ENCODE measurements at regions not wholly inside any gene's neighbourhood (a gene's known extent, or its start where the extent isn't known, plus 50 kb on each side); places are given as distances from the start of the nearest gene placed in this dataset.

- H3K27me3 ChIP-seq (ENCODE audit: control insufficient read depth, insufficient read depth, low read length) = no peaks in the 10 kb centered on the region
- no peaks in the 10 kb centered on the region for H3K36me3 ChIP-seq (ENCODE audit: control insufficient read depth in 2 of 3, insufficient read depth in 3 of 3, low read length in 3 of 3)
- no peaks in the 10 kb centered on the region for H3K9me3 ChIP-seq (ENCODE audit: control insufficient read depth in 2 of 3, insufficient read depth in 1 of 3, low read length in 3 of 3)
- TF ChIP-seq CTCF (IDR thresholded peaks at IDR 0.05; ENCODE audit: borderline replicate concordance, extremely low read depth, insufficient read depth) = no peak
- H3K27ac ChIP-seq (ENCODE audit: low read depth in 2 of 2, low read length in 2 of 2) = no peak overlapping the region
- no peak overlapping the region for H3K9ac ChIP-seq (ENCODE audit: low read length in 3 of 3)
- H3K4me1 ChIP-seq (ENCODE audit: control insufficient read depth in 2 of 3, insufficient read depth in 2 of 3, low read depth in 1 of 3, low read length in 3 of 3) = no peaks in the 10 kb centered on the region
- FAIRE-seq (no peak), DNase-seq (no peak)
- no peak overlapping the region for H3K4me3 ChIP-seq (ENCODE audit: low read length in 3 of 3)
- intact Hi-C loops (cut with DNase I) = no loop called here
Observed at GRCh38 chr5:96080557-96080956, 118.9 kb upstream of the ELL2 start.

GRCh38 chr5:96079962-96080361 is 118.3 kb upstream of the ELL2 start:
- H3K27ac ChIP-seq (ENCODE audit: low read depth in 2 of 2, low read length in 2 of 2) = no peak overlapping the region
- FAIRE-seq (no peak), DNase-seq (no peak)
- intact Hi-C loops (cut with DNase I) = no loop called here
- H3K4me1 ChIP-seq (ENCODE audit: control insufficient read depth in 2 of 3, insufficient read depth in 2 of 3, low read depth in 1 of 3, low read length in 3 of 3) = no peaks in the 10 kb centered on the region
- no peak for TF ChIP-seq CTCF (IDR thresholded peaks at IDR 0.05; ENCODE audit: borderline replicate concordance, extremely low read depth, insufficient read depth)
- no peaks in the 10 kb centered on the region for H3K27me3 ChIP-seq (ENCODE audit: control insufficient read depth, insufficient read depth, low read length)
- H3K9me3 ChIP-seq (ENCODE audit: control insufficient read depth in 2 of 3, insufficient read depth in 1 of 3, low read length in 3 of 3) = no peaks in the 10 kb centered on the region
- no peak overlapping the region for H3K4me3 ChIP-seq (ENCODE audit: low read length in 3 of 3)
- H3K9ac ChIP-seq (ENCODE audit: low read length in 3 of 3) = no peak overlapping the region
- no peaks in the 10 kb centered on the region for H3K36me3 ChIP-seq (ENCODE audit: control insufficient read depth in 2 of 3, insufficient read depth in 3 of 3, low read length in 3 of 3)

GRCh38 chr5:96079075-96079474 is 117.4 kb upstream of the ELL2 start:
- Histone ChIP-seq H3K27ac (ENCODE audit: low read depth in 2 of 2, low read length in 2 of 2) (no peak overlapping the region), H3K9ac (ENCODE audit: low read length in 3 of 3) (no peak overlapping the region), H3K36me3 (ENCODE audit: control insufficient read depth in 2 of 3, insufficient read depth in 3 of 3, low read length in 3 of 3) (no peaks in the 10 kb centered on the region), H3K9me3 (ENCODE audit: control insufficient read depth in 2 of 3, insufficient read depth in 1 of 3, low read length in 3 of 3) (no peaks in the 10 kb centered on the region), H3K4me1 (ENCODE audit: control insufficient read depth in 2 of 3, insufficient read depth in 2 of 3, low read depth in 1 of 3, low read length in 3 of 3) (no peaks in the 10 kb centered on the region), H3K4me3 (ENCODE audit: low read length in 3 of 3) (no peak overlapping the region), H3K27me3 (ENCODE audit: control insufficient read depth, insufficient read depth, low read length) (no peaks in the 10 kb centered on the region)
- DNase-seq (no peak), FAIRE-seq (no peak)
- intact Hi-C loops (cut with DNase I) = no loop called here
- TF ChIP-seq CTCF (IDR thresholded peaks at IDR 0.05; ENCODE audit: borderline replicate concordance, extremely low read depth, insufficient read depth) = no peak

- H3K9ac ChIP-seq (ENCODE audit: low read length in 3 of 3) = no peak overlapping the region
- TF ChIP-seq CTCF (IDR thresholded peaks at IDR 0.05; ENCODE audit: borderline replicate concordance, extremely low read depth, insufficient read depth) = no peak
- FAIRE-seq = no peak
Observed at GRCh38 chr5:96076451-96076850, 114.8 kb upstream of the ELL2 start.

More at GRCh38 chr5:96076451-96076850, 114.8 kb upstream of the ELL2 start:
- Histone ChIP-seq H3K27me3 (ENCODE audit: control insufficient read depth, insufficient read depth, low read length) (no peaks in the 10 kb centered on the region), H3K4me3 (ENCODE audit: low read length in 3 of 3) (no peak overlapping the region), H3K27ac (ENCODE audit: low read depth in 2 of 2, low read length in 2 of 2) (no peak overlapping the region), H3K36me3 (ENCODE audit: control insufficient read depth in 2 of 3, insufficient read depth in 3 of 3, low read length in 3 of 3) (no peaks in the 10 kb centered on the region), H3K4me1 (ENCODE audit: control insufficient read depth in 2 of 3, insufficient read depth in 2 of 3, low read depth in 1 of 3, low read length in 3 of 3) (no peaks in the 10 kb centered on the region), H3K9me3 (ENCODE audit: control insufficient read depth in 2 of 3, insufficient read depth in 1 of 3, low read length in 3 of 3) (no peaks in the 10 kb centered on the region)
- no peak for DNase-seq
- intact Hi-C loops (cut with DNase I) = no loop called here
